ENCODE measurements at regions not wholly inside any gene's neighbourhood (a gene's known extent, or its start where the extent isn't known, plus 50 kb on each side); places are given as distances from the start of the nearest gene placed in this dataset.
"Not testable (repeated sequence)": the region's sequence is repeated elsewhere in the genome, so short reads cannot be mapped to it uniquely, and the experiment has no call there.

DNA sequence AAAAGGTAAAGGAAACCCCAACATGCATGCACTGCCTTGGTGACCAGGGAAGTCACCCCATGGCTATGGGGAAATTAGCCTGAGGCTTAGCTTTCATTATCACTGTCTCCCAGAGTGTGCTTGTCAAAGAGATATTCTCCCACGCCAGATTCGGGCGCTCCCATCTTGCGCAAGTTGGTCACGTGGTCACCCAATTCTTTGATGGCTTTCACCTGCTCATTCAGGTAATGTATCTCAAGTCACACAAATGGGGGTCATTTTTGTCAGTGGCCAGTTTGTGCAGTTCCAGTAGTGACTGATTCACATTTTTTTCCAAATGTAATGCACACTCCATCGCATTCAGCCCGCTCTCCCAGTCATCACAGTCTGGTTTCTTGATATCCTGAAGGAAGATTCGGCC, 107.6 kb upstream of the UBE2E3 start:
- H3K4me3 Mint-ChIP-seq; H3K27ac Mint-ChIP-seq; H3K4me1 Mint-ChIP-seq; ATAC-seq (replicated peaks); H3K9me3 Mint-ChIP-seq; H3K36me3 Mint-ChIP-seq (ENCODE audit: low read depth): not testable (repeated sequence)
- H3K27me3 Mint-ChIP-seq, result peaks cover 34% of the 10 kb centered on the region

DNA sequence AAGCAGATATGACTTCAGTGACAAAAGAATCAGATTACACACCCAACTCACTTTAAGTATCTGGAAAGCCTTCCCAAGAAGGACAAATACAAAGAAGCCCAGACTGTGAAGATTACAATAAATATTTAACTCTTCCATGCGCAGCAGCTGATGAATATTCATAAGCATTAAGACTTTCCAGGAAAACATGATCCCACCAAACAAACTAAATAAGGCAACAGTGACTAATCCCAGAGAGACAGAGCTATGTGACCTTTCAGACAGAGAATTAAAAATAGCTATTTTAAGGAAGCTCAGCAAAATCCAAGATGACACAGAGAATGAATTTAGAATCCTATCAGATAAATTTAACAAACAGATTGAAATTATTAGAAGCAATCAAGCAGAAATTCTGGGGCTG, 108.2 kb upstream of the UBE2E3 start:
- Mint-ChIP-seq H3K4me3 (no peak overlapping the region), H3K27me3 (peaks cover 35% of the 10 kb centered on the region), H3K9me3 (no peaks in the 10 kb centered on the region), H3K27ac (no peak overlapping the region), H3K4me1 (no peaks in the 10 kb centered on the region), H3K36me3 (ENCODE audit: low read depth) (no peaks in the 10 kb centered on the region)
- no peak for ATAC-seq (replicated peaks)

DNA sequence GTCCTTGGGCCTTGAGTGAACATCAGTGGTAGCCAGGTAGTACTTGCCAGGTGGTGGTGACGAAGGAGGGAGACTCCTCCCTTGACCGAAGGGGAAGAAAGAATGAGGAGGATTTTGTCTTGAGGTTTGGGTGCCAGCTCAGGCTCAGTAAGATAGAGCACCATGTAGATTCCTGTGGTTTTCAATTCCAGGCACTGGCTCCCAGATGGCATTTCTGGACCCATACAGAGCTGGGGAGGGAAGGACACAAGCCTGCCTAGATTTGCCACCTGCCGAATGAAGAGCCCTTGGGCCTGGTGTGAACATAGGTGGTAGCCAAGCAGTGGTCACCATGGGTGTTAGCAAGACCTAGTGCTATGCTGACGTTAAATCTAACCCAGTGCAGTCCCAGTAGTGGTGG, 108.8 kb upstream of the UBE2E3 start:
- H3K4me1 Mint-ChIP-seq, result no peaks in the 10 kb centered on the region
- ATAC-seq (replicated peaks), result no peak

DNA sequence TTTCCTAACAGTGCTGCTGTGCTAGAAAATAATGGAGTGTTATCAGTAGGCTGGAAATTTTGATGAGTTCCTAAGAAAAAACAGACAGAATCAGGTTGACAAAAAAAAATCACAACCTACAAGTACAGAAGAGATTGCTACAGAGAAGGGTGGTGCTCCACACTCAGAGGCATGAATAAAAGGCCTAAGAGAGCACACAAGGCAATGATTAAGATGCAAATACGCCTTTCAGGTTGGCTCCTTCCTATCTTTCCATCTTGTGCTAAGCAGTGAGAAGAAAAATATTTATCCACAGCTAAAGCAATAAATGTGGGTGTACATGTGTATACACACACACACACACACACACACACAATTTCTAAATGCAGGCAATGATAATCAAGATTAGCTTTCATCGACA, 130.6 kb upstream of the UBE2E3 start:
- no peaks in the 10 kb centered on the region for H3K4me1 Mint-ChIP-seq

More for the DNA sequence above, 108.8 kb upstream of the UBE2E3 start:
- H3K27ac Mint-ChIP-seq, result no peak overlapping the region
- H3K4me3 Mint-ChIP-seq, result no peak overlapping the region
- no peaks in the 10 kb centered on the region for H3K36me3 Mint-ChIP-seq (ENCODE audit: low read depth)
- no peaks in the 10 kb centered on the region for H3K9me3 Mint-ChIP-seq
- H3K27me3 Mint-ChIP-seq, result peaks cover 40% of the 10 kb centered on the region

DNA sequence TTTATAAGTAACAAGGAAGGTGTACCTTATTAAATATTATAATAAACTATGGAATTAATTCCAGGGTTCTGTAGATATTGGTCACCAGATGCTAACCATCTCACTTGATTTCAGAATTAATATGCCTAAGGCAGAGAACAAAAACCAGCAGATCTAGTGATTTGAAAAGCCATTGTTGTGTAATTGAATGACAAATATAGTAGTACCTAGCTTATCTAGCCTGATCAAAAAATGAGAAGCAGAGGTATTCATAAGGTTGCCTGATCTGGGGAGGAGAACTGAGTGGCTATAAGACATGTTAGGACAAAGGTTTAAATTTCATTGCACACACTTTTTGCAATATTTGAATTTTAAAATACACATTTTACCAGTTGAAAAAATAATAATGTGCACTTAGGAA, 132.0 kb upstream of the UBE2E3 start:
- Mint-ChIP-seq H3K36me3 (ENCODE audit: low read depth) (no peaks in the 10 kb centered on the region), H3K4me3 (no peak overlapping the region), H3K9me3 (no peaks in the 10 kb centered on the region), H3K27ac (no peak overlapping the region), H3K4me1 (no peaks in the 10 kb centered on the region), H3K27me3 (no peaks in the 10 kb centered on the region)
- ATAC-seq (replicated peaks), result no peak

More for the DNA sequence above, 130.6 kb upstream of the UBE2E3 start:
- no peaks in the 10 kb centered on the region for H3K36me3 Mint-ChIP-seq (ENCODE audit: low read depth)
- no peak overlapping the region for H3K4me3 Mint-ChIP-seq
- no peak for ATAC-seq (replicated peaks)
- no peak overlapping the region for H3K27ac Mint-ChIP-seq
- no peaks in the 10 kb centered on the region for H3K9me3 Mint-ChIP-seq
- no peaks in the 10 kb centered on the region for H3K27me3 Mint-ChIP-seq

DNA sequence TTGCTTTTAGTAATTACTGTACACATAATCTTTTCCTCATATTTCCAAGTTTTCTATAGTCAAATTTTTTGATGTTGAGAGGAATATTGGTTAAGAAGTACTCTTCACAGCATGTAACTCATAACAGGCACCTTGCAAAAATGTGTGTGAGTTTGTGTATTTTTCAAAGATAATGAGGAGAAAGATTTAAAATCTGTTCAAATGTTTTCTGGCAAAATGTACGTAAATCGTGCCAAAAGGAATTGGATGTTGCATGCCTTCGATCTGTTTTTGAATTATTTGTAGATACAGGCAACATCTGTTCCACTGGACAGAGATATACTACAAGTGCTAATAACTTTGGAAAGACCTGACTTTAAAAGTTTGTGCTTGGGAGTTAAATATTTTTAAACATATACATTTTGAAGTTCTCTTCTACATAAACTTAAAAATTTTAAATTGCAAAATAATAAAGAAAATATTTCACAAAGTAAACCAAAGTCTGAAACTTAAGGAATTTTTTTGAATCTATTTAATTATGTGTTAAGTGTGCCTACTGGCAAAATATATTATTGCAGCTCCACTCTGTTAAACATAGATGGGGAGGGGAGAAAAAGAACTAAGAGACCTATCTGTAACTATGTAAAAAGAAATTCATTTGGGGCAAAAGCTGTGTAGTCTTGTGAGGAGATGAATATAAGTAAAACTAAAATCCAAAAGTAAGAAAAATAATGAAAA, 133.5 kb upstream of the UBE2E3 start:
- Mint-ChIP-seq H3K36me3 (ENCODE audit: low read depth) (no peaks in the 10 kb centered on the region), H3K9me3 (no peaks in the 10 kb centered on the region), H3K4me1 (no peaks in the 10 kb centered on the region), H3K4me3 (no peak overlapping the region), H3K27ac (no peak overlapping the region), H3K27me3 (peaks cover 1% of the 10 kb centered on the region)
- ATAC-seq (replicated peaks), result no peak

DNA sequence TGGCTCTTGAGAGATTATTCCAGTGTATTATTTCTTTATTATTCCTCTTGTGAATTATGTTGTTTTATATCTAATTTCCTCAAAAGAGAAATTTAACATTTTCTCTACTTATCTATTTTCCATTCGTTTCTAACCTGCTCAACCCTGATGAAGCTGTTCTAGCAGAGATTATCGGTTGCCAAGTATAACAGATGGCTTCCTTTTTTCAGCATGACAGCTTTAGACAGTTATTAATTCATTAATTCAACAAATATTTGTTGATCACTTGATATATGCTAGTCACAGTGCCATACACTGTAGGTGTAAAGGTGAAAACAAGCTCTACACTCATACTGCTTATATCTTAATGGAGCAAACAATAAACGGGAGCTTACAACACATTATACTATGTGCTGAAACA, 137.9 kb upstream of the UBE2E3 start:
- H3K36me3 Mint-ChIP-seq (ENCODE audit: low read depth), result no peaks in the 10 kb centered on the region
- no peaks in the 10 kb centered on the region for H3K4me1 Mint-ChIP-seq
- H3K9me3 Mint-ChIP-seq, result peaks cover 3% of the 10 kb centered on the region
- no peak overlapping the region for H3K4me3 Mint-ChIP-seq
- no peak overlapping the region for H3K27ac Mint-ChIP-seq
- H3K27me3 Mint-ChIP-seq, result peaks cover 9% of the 10 kb centered on the region
- ATAC-seq (replicated peaks), result no peak

DNA sequence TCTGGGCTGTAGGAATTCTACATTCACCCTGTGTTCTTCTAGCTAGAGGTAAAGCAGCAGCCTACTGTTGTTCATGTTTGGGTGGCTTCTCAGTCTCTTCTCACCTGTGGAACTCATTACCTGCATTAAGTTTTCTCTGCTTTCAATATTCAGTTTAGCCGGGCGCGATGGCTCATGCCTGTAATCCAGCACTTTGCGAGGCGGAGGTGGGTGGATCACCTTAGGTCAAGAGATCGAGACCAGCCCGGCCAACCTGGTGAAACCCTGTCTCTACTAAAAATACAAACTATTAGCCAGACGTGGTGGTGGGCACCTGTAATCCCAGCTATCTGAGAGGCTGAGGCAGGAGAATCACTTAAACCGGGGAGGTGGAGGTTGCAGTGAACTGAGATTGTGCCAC, 139.8 kb upstream of the UBE2E3 start:
- no peak overlapping the region for H3K4me3 Mint-ChIP-seq
- H3K9me3 Mint-ChIP-seq, result peaks cover 3% of the 10 kb centered on the region
- H3K27me3 Mint-ChIP-seq, result peaks cover 9% of the 10 kb centered on the region
- no peak overlapping the region for H3K27ac Mint-ChIP-seq
- no peaks in the 10 kb centered on the region for H3K36me3 Mint-ChIP-seq (ENCODE audit: low read depth)
- H3K4me1 Mint-ChIP-seq, result no peaks in the 10 kb centered on the region
- no peak for ATAC-seq (replicated peaks)

DNA sequence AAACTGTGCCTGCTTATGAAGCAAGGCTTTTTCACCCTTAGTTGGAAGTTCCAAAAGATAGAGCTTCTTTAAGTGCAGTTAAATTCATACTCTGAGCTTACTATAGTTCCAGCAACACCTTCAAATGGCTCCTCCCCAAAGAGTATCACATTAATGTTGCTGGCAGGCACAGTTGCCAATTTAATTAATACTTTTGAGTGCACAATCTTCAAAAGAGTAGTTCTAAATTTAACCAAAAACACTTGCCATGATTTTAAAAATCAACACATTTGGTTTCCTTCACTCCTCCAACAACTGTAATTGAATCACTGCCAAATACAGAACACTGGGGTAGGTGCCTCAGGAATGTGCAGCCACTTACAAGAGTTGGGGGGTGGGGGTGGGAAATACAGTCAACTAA, 150.6 kb upstream of the UBE2E3 start:
- Mint-ChIP-seq H3K27me3 (peaks cover 5% of the 10 kb centered on the region), H3K36me3 (ENCODE audit: low read depth) (no peaks in the 10 kb centered on the region), H3K4me3 (no peak overlapping the region), H3K27ac (no peak overlapping the region), H3K9me3 (peaks cover 3% of the 10 kb centered on the region), H3K4me1 (no peaks in the 10 kb centered on the region)
- no peak for ATAC-seq (replicated peaks)

DNA sequence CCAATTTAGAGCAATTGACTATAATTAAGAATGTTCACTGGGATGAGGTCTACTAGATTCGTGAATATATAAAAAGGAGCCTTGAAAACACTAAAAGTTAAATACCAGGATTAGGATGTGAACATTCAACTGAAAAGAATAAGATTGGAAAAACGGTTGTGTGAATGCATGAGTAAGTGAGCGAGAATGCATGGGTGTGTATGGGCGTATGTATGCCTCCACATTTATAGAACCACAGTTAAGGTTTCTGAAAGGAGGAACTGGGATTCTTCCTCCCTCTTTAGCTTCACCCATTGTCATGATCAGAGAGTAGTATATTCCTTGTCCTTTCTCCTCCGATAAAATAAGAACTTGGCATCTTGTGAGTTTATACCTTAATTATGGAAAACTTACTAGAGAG, 151.1 kb upstream of the UBE2E3 start:
- no peak for ATAC-seq (replicated peaks)
- Mint-ChIP-seq H3K27me3 (peaks cover 6% of the 10 kb centered on the region), H3K27ac (no peak overlapping the region), H3K36me3 (ENCODE audit: low read depth) (no peaks in the 10 kb centered on the region), H3K4me3 (no peak overlapping the region), H3K9me3 (peaks cover 3% of the 10 kb centered on the region), H3K4me1 (no peaks in the 10 kb centered on the region)

DNA sequence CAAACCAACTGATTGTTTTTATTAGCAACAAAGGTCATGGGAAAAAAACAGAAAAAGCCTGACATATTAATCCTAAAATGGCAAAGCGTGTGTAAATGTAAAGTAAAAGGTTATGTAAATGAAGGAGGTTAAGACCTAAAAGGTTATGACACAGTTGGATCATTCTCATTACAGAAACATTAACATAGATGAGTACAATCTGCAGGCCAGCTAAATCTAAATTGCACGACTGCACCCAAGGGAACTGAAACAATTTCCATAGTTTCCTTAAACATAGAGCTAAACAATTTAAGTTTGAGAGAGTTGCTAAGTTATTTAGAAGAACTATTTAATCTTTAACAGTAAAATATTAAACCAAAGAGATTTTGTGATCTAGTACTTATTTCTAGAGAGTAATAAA, 151.6 kb upstream of the UBE2E3 start:
- Mint-ChIP-seq H3K4me3 (no peak overlapping the region), H3K36me3 (ENCODE audit: low read depth) (no peaks in the 10 kb centered on the region), H3K27ac (no peak overlapping the region), H3K9me3 (peaks cover 3% of the 10 kb centered on the region), H3K27me3 (peaks cover 7% of the 10 kb centered on the region), H3K4me1 (no peaks in the 10 kb centered on the region)
- ATAC-seq (replicated peaks), result no peak

DNA sequence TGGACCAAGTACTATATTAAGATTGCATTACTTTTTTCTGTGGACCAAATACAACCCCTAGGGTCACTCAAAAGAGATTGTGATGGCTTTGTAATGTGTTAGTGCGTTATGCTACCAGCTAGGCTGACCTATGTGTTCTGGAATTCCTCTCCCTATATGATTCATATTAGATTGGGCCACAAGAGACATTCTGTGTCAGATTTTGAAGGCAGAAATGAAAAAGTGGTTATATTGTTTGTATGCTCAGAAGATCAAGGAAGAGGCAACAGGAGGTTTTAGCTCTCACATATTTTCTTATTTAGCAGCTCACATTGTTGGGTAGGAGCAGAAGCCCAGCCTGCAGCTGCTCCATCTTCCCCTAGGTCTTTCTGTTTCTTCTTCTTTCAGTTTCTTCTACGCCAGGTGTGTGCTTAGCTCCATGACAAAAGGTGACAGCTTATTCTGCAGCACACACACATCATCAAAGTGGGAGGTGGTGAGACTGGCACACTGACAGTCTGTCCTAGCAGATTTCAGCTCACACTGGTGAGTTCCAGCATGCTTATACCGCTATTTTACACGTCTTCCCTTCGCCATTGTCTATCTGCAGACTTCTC, 156.8 kb upstream of the UBE2E3 start:
- no peak for ATAC-seq (replicated peaks)
- Mint-ChIP-seq H3K4me1 (no peaks in the 10 kb centered on the region), H3K27me3 (peaks cover 7% of the 10 kb centered on the region), H3K36me3 (ENCODE audit: low read depth) (no peaks in the 10 kb centered on the region), H3K27ac (no peak overlapping the region), H3K9me3 (no peaks in the 10 kb centered on the region), H3K4me3 (no peak overlapping the region)

DNA sequence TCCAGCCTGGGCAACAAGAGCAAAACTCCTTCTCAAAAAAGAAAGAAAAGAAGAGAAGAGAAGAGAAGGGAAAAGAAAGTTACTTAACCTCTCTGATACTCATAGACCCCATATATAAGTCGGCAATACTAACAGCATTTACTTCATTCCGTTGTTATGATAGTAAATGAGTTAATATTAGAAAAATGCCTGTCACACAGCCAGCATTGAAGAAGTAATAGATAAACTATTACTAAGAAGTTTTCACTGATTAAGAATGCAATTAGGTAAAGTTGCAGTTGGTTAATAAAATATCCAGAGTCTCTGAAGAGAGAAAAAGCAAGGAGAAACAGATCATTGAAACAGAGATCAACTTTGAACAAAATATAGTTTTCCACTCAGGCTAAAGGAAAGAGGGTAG, 161.3 kb upstream of the UBE2E3 start:
- H3K9me3 Mint-ChIP-seq, result peaks cover 9% of the 10 kb centered on the region
- H3K36me3 Mint-ChIP-seq (ENCODE audit: low read depth), result no peaks in the 10 kb centered on the region
- no peaks in the 10 kb centered on the region for H3K4me1 Mint-ChIP-seq
- H3K27me3 Mint-ChIP-seq, result peaks cover under 1% of the 10 kb centered on the region
- no peak for ATAC-seq (replicated peaks)
- H3K27ac Mint-ChIP-seq, result no peak overlapping the region
- no peak overlapping the region for H3K4me3 Mint-ChIP-seq

DNA sequence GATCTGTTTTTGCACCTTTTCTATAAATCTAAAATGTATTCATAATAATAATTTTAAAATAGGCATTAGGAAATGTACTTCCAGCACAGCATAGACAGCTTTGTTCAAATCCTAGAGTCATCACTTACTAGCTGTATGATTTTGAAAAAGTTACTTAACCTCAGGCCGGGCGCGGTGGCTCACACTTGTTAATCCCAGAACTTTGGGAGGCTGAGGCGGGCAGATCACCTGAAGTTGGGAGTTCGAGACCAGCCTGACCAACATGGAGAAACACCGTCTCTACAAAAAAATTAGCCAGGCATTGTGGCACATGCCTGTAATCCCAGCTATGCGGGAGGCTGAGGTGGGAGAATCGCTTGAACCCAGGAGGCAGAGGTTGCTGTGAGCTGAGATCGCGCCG, 161.7 kb upstream of the UBE2E3 start:
- H3K36me3 Mint-ChIP-seq (ENCODE audit: low read depth); H3K9me3 Mint-ChIP-seq; H3K27ac Mint-ChIP-seq; H3K4me3 Mint-ChIP-seq; H3K27me3 Mint-ChIP-seq; ATAC-seq (replicated peaks); H3K4me1 Mint-ChIP-seq: not testable (repeated sequence)

DNA sequence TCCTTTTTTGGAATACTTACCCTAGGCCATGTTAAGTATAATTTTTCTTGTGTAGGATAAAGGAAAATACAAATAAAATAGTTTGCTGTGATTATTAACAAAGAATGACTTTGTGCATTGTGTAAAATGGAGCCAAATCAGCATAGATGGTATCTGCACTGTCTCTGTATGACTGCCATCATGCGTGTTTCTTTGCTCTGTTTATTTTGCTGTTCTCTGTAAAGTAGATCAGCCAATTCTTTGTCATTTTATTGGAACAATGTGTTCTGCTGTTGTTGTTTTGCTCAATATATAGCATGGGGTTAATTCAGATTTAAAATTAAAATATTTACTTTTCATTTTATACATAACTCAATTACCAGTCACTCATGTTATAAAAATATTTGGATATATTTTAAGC, 181.3 kb upstream of the UBE2E3 start:
- Mint-ChIP-seq H3K4me3 (no peak overlapping the region), H3K27ac (no peak overlapping the region), H3K4me1 (no peaks in the 10 kb centered on the region), H3K9me3 (no peaks in the 10 kb centered on the region), H3K27me3 (no peaks in the 10 kb centered on the region), H3K36me3 (ENCODE audit: low read depth) (no peaks in the 10 kb centered on the region)
- ATAC-seq (replicated peaks), result no peak

DNA sequence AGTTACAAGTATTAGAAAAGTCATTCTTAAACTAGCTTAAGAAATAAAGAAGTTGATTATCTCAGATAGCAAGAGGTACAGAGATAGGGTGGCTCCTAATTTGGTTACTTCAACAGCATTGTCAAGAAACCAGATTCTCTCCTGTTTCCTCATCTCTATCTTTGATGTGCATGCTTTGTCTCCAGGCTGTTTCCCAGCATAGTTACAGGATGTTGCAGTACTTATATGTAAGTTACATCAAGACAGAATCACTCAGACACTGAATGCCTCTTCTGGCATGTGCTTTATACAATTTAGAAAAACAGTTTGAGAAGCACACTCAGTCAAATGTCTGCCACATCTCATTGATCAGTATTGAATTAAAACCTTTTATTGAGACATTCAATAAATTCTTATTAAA, 189.5 kb upstream of the UBE2E3 start:
- H3K36me3 Mint-ChIP-seq (ENCODE audit: low read depth), result no peaks in the 10 kb centered on the region
- no peaks in the 10 kb centered on the region for H3K4me1 Mint-ChIP-seq
- no peak overlapping the region for H3K27ac Mint-ChIP-seq
- H3K4me3 Mint-ChIP-seq, result no peak overlapping the region
- peaks cover 20% of the 10 kb centered on the region for H3K27me3 Mint-ChIP-seq
- ATAC-seq (replicated peaks), result no peak
- no peaks in the 10 kb centered on the region for H3K9me3 Mint-ChIP-seq
